ENCODE measurements at regions not wholly inside any gene's neighbourhood (a gene's known extent, or its start where the extent isn't known, plus 50 kb on each side); places are given as distances from the start of the nearest gene placed in this dataset.

DNA sequence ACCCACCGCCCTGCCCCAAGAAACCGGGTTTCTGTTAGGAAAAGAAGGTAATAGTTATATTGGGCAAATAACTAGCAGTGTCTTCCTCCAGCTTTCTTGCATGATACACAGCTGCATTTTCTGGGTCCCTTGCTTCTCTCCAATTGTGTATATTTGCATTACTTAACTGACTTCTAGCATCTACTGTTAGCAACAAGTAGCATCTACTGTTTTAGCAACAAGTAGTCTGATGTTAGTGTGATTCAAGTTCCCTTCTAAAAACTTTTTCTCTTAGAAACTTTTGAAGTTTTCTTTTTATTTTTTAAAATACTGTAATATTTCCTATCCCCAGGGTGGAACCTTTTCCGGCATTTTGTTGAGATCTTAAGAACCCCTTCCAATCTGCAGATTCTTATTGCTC lies 221.2 kb downstream of the CLIC5 start:
- Histone ChIP-seq H3K56ac (ENCODE audit: extremely low read depth, insufficient read depth, low read length) (no peak overlapping the region), H2BK15ac (ENCODE audit: low read depth, low read length) (no peak overlapping the region), H3K9me3 (ENCODE audit: control insufficient read depth, insufficient read depth, low read length) (no peaks in the 10 kb centered on the region), H3K4me1 (ENCODE audit: control insufficient read depth, insufficient read depth, low read length) (peaks cover 5% of the 10 kb centered on the region), H3K36me3 (ENCODE audit: control insufficient read depth, insufficient read depth, low read length) (no peaks in the 10 kb centered on the region), H3K14ac (replicated peaks; ENCODE audit: low read depth, low read length) (no peak overlapping the region), H3K27ac (ENCODE audit: insufficient read depth, low read length) (no peak overlapping the region), H3K27me3 (ENCODE audit: control insufficient read depth, insufficient read depth, low read length) (peaks cover 5% of the 10 kb centered on the region; the same call in 1 of the 2 replicates), H2AK9ac (replicated peaks; ENCODE audit: low read depth, low read length, poor library complexity) (no peak overlapping the region), H2BK20ac (ENCODE audit: low read depth, low read length) (no peak overlapping the region), H4K5ac (ENCODE audit: low read depth, low read length) (no peak overlapping the region), H2AFZ (replicated peaks; ENCODE audit: low read length, poor library complexity) (no peak overlapping the region), H3K4ac (ENCODE audit: low read depth, low read length) (no peak overlapping the region), H4K91ac (ENCODE audit: insufficient read depth, low read depth, low read length) (no peak overlapping the region), H3K23ac (ENCODE audit: low read depth, low read length) (no peak overlapping the region), H3K18ac (ENCODE audit: low read depth, low read length) (no peak overlapping the region), H3K79me1 (ENCODE audit: low read depth in 1 of 2, low read length in 2 of 2) (no peaks in the 10 kb centered on the region), H4K20me1 (ENCODE audit: insufficient read depth, low read length) (no peaks in the 10 kb centered on the region), H2BK120ac (ENCODE audit: low read depth, low read length) (no peak overlapping the region), H3K4me3 (ENCODE audit: insufficient read depth, low read depth, low read length) (no peak overlapping the region), H2BK5ac (ENCODE audit: low read depth, low read length, poor library complexity, severe bottlenecking) (no peak overlapping the region), H4K8ac (ENCODE audit: low read depth in 2 of 2, low read length in 2 of 2) (no peak overlapping the region), H2AK5ac (ENCODE audit: low read depth, low read length) (no peak overlapping the region), H3K4me2 (ENCODE audit: low read depth, low read length) (no peak overlapping the region), H3K9me1 (ENCODE audit: insufficient read depth, low read length) (peaks cover 3% of the 10 kb centered on the region; the same call in 1 of the 2 replicates), H3K9ac (ENCODE audit: low read depth, low read length) (no peak overlapping the region)
- TF ChIP-seq RCOR1 (IDR thresholded peaks at IDR 0.05; ENCODE audit: insufficient replicate concordance, low read length): no peak
- TF ChIP-seq CTCF (conservative IDR thresholded peaks at IDR 0.05; ENCODE audit: low read depth, low read length): no peak
- TF ChIP-seq CEBPB (IDR thresholded peaks at IDR 0.05; ENCODE audit: low read depth, low read length): no peak
- no peak for TF ChIP-seq FOS (IDR thresholded peaks at IDR 0.05; ENCODE audit: low read depth, low read length)
- TF ChIP-seq RAD21 (IDR thresholded peaks at IDR 0.05; ENCODE audit: low read length): no peak
- TF ChIP-seq USF2 (IDR thresholded peaks at IDR 0.05; ENCODE audit: low read depth, low read length): no peak
- no peak for TF ChIP-seq MAZ (IDR thresholded peaks at IDR 0.05; ENCODE audit: borderline replicate concordance, low read depth, low read length)
- TF ChIP-seq, protein P1, sequence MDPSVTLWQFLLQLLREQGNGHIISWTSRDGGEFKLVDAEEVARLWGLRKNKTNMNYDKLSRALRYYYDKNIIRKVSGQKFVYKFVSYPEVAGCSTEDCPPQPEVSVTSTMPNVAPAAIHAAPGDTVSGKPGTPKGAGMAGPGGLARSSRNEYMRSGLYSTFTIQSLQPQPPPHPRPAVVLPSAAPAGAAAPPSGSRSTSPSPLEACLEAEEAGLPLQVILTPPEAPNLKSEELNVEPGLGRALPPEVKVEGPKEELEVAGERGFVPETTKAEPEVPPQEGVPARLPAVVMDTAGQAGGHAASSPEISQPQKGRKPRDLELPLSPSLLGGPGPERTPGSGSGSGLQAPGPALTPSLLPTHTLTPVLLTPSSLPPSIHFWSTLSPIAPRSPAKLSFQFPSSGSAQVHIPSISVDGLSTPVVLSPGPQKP (IDR thresholded peaks at IDR 0.05; ENCODE audit: borderline replicate concordance, low read depth, low read length): no peak
- TF ChIP-seq MXI1 (IDR thresholded peaks at IDR 0.05; ENCODE audit: borderline replicate concordance, low read depth, low read length): no peak
- TF ChIP-seq BHLHE40 (IDR thresholded peaks at IDR 0.05; ENCODE audit: low read depth, low read length): no peak
- no peak for TF ChIP-seq POLR2A (IDR thresholded peaks at IDR 0.05; ENCODE audit: low read depth, low read length)
- no peak for TF ChIP-seq NFE2L2 (IDR thresholded peaks at IDR 0.05; ENCODE audit: low read depth, low read length)
- no peak for TF ChIP-seq RFX5 (IDR thresholded peaks at IDR 0.05; ENCODE audit: low read depth, low read length)
- no peak for TF ChIP-seq CHD1 (IDR thresholded peaks at IDR 0.05; ENCODE audit: low read depth, low read length)
- no peak for TF ChIP-seq SMC3 (IDR thresholded peaks at IDR 0.05; ENCODE audit: low read depth, low read length)
- TF ChIP-seq MAFK (IDR thresholded peaks at IDR 0.05; ENCODE audit: low read depth, low read length): no peak
- BruUV-seq (replicated peaks): no TSS peak
- ATAC-seq (ENCODE audit: low read depth) (no peak), DNase-seq (no peak)
- intact Hi-C loops (cut with micrococcal nuclease) (loop anchor here (10.0 kb wide), 1 partner anchor 290 kb away; no protein-coding TSS in a partner anchor), in situ Hi-C loops (cut with MboI; ENCODE audit: low sequenced_read_pairs) (no loop called here), dilution Hi-C loops (cut with HindIII; ENCODE audit: low sequenced_read_pairs, unreplicated experiment) (no loop called here)
- ChIA-PET POLR2A (ENCODE audit: unreplicated experiment) (no interaction called here), CTCF (no interaction called here)
- no CpG with 5 or more reads among the region's 3 CpGs for WGBS, 2 experiments (ENCODE audit: extremely low coverage in 2 of 2, insufficient read length in 1 of 2)
